ENCODE measurements at regions not wholly inside any gene's neighbourhood (a gene's known extent, or its start where the extent isn't known, plus 50 kb on each side); places are given as distances from the start of the nearest gene placed in this dataset.
"Not testable (repeated sequence)": the region's sequence is repeated elsewhere in the genome, so short reads cannot be mapped to it uniquely, and the experiment has no call there.

DNA sequence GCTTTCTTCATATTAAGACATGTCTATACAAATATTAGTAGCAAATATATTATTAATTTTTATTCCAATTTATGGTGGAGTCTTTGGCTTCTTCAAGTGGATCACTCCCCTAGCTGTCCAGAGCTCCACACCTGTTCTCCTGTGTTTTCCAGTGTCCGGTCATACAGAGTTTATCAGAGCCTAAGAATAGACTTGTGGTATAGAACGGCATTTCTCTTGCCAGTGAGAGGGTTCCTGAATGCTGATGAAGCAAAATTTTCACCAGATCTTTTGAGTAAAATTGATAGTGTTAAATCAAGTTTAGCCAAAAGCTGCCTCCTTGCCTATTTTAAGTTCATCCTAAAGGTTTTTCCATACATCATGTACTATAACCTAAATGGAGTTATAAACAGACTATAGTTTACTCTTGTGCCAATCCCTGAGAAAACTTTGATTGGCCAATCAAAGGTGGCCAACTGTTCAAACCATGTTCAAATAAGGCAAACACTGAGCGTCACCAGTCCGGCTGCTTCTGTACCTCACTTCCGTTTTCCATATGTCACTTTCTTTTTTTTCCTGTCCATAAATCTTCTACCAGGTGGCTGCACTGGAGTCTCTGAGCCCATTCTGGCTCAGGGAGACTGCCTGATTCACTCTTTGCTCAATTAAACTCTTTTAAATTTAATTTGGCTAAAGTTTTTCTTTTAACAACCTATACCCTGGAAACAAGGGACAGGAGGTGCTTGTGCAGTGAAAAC lies 422.7 kb upstream of the FRG2C start:
- H3K9me3 Mint-ChIP-seq; H3K27me3 Mint-ChIP-seq; intact Hi-C loops (cut with micrococcal nuclease); H3K36me3 Mint-ChIP-seq (ENCODE audit: low read depth): not testable (repeated sequence)
- peak overlapping the region; percentile 37 for H3K27ac Mint-ChIP-seq
- H3K4me1 Mint-ChIP-seq (ENCODE audit: low read depth): peaks cover 11% of the 10 kb centered on the region
- H3K4me3 Mint-ChIP-seq: peak overlapping the region; percentile 40

DNA sequence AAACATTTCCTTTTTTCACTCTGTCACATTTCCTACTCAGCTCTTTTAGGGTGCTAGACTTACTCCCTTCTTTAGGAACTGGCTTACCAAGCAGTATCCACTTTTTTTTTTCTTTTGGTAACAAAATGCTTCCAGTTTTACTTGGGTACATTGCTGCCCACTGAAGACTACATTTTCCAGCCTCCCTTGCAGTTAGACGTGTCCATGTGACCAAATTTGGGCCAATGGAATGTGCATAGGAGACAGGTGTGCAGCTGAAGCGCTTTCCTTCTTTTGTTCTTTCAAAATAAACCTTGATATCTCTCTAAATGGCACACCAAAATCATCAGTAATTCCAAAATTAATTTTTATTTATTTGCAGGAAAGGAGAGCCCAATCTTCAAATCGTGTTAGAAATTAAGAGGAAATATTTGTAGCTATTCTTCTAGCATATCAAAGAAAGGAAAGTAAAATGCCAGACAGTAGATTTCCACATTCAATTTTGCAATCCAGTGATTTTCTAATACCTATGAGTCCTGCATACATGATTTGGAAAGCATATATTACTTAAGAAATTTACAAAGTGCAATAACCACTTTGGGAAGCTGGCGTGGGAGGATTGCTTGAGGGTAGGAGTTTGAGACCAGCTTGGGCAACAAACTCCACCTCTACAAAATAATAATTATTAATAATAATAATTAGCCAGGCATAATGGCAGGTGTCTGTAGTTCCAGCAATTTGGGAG lies 422.0 kb upstream of the FRG2C start:
- Mint-ChIP-seq H3K4me1 (ENCODE audit: low read depth) (peaks cover 11% of the 10 kb centered on the region), H3K27me3 (no peaks in the 10 kb centered on the region), H3K9me3 (no peaks in the 10 kb centered on the region), H3K36me3 (ENCODE audit: low read depth) (no peaks in the 10 kb centered on the region), H3K27ac (peak overlapping the region; percentile 37), H3K4me3 (peak overlapping the region; percentile 42)
- intact Hi-C loops (cut with micrococcal nuclease): no loop called here

DNA sequence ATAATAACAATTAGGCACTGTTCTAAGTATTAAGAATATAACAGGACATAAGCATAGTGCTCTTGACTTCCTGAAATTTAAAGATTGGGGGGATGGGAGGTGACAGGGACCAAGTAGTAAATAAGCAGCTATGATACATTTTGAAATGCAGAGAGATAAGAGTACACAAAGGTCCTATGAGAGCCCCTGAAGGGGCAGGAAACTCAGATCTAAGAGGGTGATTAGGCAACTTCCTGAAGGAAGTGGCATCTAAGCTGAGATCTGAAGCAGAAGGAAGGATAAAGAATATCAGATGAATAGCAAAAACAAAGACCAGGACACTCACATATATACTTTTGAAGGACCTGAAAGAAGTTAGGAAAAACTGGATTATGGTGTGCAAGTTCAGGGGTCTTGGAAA lies 415.2 kb upstream of the FRG2C start:
- intact Hi-C loops (cut with micrococcal nuclease): no loop called here

DNA sequence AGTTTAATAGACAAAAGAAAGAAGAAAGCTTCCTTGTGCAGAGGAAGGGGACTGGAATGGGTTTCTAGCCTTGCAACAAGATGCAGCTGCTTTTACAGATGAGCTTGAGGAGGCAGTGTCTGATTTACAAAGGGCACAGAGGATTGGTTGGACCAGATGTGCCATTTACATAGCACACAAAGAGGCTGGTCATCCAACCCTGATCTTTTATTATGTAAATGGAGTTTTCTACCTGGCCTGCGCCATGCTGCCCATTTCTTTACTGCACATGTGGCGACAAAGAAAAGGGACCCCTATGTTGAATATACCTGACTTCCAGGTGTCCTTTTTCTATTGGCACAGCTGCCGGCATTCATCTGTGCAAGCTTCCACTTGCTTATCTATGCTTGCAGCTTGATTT lies 409.4 kb upstream of the FRG2C start:
- H3K9me3 Mint-ChIP-seq: no peaks in the 10 kb centered on the region
- no peaks in the 10 kb centered on the region for H3K36me3 Mint-ChIP-seq (ENCODE audit: low read depth)
- no peaks in the 10 kb centered on the region for H3K4me1 Mint-ChIP-seq (ENCODE audit: low read depth)
- H3K27me3 Mint-ChIP-seq: peaks cover 1% of the 10 kb centered on the region
- intact Hi-C loops (cut with micrococcal nuclease): no loop called here
- no peak overlapping the region for H3K27ac Mint-ChIP-seq
- H3K4me3 Mint-ChIP-seq: no peak overlapping the region

More for the DNA sequence above, 415.2 kb upstream of the FRG2C start:
- H3K36me3 Mint-ChIP-seq (ENCODE audit: low read depth): no peaks in the 10 kb centered on the region
- H3K9me3 Mint-ChIP-seq: no peaks in the 10 kb centered on the region
- H3K27ac Mint-ChIP-seq: no peak overlapping the region
- H3K4me1 Mint-ChIP-seq (ENCODE audit: low read depth): peaks cover 7% of the 10 kb centered on the region
- H3K27me3 Mint-ChIP-seq: no peaks in the 10 kb centered on the region
- H3K4me3 Mint-ChIP-seq: no peak overlapping the region

DNA sequence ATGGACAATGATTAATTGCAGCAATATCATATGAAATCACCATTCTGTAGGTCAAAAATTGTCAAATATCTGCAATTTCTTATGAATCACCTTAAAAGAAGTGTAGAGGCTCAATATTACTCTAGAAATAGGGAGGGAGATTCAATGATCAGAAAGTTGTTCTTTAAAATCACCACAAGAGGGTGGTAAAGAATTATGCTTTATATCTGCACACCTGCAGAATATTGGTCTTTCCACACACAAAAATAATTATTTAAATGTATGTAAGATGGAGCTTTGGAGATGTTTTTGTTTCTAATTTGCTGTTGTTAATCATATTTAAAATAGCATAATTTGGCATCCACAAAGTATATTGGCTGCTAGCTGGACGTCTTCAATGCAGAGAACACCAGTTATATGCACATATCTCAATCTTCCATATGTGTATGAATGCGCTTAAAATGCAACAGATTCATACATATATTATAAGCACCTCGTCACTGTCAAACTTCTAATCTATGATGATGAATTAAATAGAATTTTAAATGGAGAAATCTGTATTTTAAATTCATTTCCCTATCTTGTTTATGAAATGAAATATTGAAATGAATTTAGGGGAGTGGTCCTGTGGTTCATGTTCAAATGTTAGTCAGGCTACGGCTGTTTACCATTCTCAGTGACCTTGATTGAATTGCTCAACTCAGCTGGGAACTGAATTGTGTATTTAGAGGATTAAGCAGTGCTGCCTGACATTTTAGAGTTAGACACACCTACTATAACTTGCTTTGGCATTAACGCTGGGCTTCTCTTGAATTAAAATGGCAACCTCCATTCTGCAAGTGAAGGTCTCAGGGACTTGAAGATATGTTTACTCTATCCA lies 405.1 kb upstream of the FRG2C start:
- H3K36me3 Mint-ChIP-seq (ENCODE audit: low read depth); H3K4me1 Mint-ChIP-seq (ENCODE audit: low read depth); H3K27me3 Mint-ChIP-seq; H3K4me3 Mint-ChIP-seq; H3K9me3 Mint-ChIP-seq; H3K27ac Mint-ChIP-seq; intact Hi-C loops (cut with micrococcal nuclease): not testable (repeated sequence)

DNA sequence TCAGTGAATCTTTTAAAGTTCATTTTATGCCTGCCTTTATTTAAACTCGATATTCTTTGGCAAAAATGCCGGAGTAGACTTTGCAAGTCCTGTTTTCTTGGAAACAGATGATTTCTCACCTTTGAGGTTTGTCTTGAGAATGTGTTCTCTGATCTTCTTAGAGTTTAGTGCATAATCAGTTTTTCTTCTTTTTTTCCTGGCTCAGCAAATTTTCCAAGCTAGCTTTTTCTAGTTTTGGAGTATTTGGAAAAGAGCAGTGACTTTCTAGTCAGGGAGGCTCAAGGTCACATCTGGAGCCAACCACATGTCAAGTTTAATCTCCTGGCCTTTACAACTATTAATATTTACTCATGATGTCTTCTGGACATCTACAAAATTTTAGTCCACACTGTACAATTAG lies 403.2 kb upstream of the FRG2C start:
- H3K4me3 Mint-ChIP-seq; H3K36me3 Mint-ChIP-seq (ENCODE audit: low read depth); H3K9me3 Mint-ChIP-seq; H3K27me3 Mint-ChIP-seq; H3K4me1 Mint-ChIP-seq (ENCODE audit: low read depth); intact Hi-C loops (cut with micrococcal nuclease); H3K27ac Mint-ChIP-seq: not testable (repeated sequence)

DNA sequence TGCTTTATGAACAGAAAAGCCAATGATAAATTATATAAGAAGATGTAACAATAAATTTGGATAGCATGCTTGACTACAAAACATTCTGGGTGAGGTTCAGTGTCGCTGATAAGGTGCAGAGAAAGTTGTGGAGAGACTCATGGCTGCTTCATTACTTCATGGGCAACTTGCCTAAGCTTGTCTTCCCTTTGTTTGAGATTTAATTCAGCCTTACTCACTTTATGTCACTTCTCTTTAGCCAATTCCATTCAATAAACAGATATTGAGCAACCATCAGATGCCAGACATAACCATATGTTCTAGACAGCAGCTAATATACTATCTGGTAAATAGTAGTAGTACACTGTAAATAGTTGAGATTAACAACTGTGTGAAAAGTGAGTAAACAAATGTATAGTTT lies 401.5 kb upstream of the FRG2C start:
- Mint-ChIP-seq H3K4me3 (no peak overlapping the region), H3K27me3 (no peaks in the 10 kb centered on the region), H3K4me1 (ENCODE audit: low read depth) (no peaks in the 10 kb centered on the region), H3K9me3 (no peaks in the 10 kb centered on the region), H3K36me3 (ENCODE audit: low read depth) (no peaks in the 10 kb centered on the region), H3K27ac (no peak overlapping the region)
- intact Hi-C loops (cut with micrococcal nuclease): no loop called here

DNA sequence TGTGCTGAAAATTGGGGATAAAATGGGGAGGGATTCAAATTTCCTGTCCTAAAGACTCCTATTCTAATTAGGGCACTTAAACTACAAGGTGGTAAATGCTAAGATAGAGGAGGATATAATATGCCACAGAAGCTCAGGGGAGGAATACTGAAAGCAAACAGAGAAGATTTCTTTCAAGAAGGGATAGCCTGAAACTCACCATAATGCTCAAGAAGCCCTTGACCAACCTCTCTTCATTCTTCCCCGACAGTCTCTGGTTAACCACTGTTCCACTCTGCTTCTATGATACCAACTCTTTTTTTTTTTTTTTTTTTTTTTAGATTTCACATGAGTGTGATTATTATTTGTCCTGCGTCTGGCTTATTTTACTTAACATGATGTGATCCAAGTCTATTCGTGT lies 398.2 kb upstream of the FRG2C start:
- intact Hi-C loops (cut with micrococcal nuclease): no loop called here
- H3K36me3 Mint-ChIP-seq (ENCODE audit: low read depth): no peaks in the 10 kb centered on the region
- no peaks in the 10 kb centered on the region for H3K9me3 Mint-ChIP-seq
- no peaks in the 10 kb centered on the region for H3K27me3 Mint-ChIP-seq
- H3K4me3 Mint-ChIP-seq: no peak overlapping the region
- H3K27ac Mint-ChIP-seq: no peak overlapping the region
- H3K4me1 Mint-ChIP-seq (ENCODE audit: low read depth): no peaks in the 10 kb centered on the region

DNA sequence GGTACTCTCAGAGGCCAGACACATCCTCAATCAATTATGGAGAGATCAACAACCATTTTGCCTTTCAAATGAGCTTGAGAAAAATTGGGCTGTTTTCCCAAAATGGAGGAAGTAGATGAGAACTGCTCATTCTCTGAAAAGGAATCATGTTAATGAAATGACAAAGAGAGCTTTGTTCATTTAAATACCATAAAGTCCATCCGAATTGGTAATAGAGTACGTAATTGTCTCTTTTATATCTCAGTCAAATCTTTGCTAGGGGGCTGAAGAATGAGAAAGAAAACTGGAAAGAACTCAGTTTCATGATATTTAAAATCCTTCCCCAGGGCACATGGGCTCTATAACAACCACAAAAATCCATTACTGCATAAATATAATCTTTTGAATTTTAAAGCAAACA lies 395.6 kb upstream of the FRG2C start:
- H3K4me3 Mint-ChIP-seq; H3K4me1 Mint-ChIP-seq (ENCODE audit: low read depth); H3K27me3 Mint-ChIP-seq; H3K36me3 Mint-ChIP-seq (ENCODE audit: low read depth); intact Hi-C loops (cut with micrococcal nuclease); H3K9me3 Mint-ChIP-seq; H3K27ac Mint-ChIP-seq: not testable (repeated sequence)

DNA sequence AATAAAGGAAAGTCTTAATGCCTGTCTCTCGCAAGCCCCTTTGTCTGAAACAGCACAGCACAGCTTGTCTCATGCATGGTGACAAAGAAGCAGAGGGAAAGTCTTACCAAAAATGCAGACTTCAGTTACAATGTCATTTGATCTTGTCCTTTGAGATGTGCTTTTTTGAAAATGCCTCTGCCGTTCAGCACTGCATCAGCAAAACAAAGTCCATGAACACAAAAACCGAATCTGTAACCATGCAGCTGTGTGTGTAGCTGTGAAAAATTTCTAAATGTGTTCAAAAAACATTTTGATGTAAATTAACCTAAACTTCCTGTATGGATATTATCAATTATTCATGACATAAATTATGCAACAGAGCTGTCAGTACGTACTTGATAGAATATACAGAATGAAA lies 391.9 kb upstream of the FRG2C start:
- H3K27me3 Mint-ChIP-seq; H3K27ac Mint-ChIP-seq; H3K36me3 Mint-ChIP-seq (ENCODE audit: low read depth); H3K4me3 Mint-ChIP-seq; H3K4me1 Mint-ChIP-seq (ENCODE audit: low read depth); intact Hi-C loops (cut with micrococcal nuclease); H3K9me3 Mint-ChIP-seq: not testable (repeated sequence)

DNA sequence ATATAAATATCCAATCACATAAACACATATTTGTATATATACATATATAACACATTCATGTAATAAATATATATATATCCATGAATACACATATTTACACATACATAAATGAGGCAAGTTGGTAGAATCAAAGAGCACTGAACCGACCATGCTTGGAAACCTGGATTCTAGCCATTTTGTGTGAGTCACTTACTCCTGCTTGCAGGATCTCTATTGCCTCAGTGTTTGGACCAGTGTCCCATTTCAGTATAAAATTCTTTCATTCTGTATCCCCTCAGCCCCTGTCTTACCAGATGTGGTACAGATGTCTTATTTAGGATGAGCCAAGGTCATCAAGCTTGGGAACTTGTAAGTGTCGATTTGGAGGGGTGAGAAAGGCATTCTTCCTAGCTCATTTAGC lies 391.4 kb upstream of the FRG2C start:
- Mint-ChIP-seq H3K4me3 (no peak overlapping the region), H3K4me1 (ENCODE audit: low read depth) (no peaks in the 10 kb centered on the region), H3K36me3 (ENCODE audit: low read depth) (no peaks in the 10 kb centered on the region), H3K27me3 (no peaks in the 10 kb centered on the region), H3K27ac (no peak overlapping the region), H3K9me3 (peaks cover 7% of the 10 kb centered on the region)
- intact Hi-C loops (cut with micrococcal nuclease): no loop called here

DNA sequence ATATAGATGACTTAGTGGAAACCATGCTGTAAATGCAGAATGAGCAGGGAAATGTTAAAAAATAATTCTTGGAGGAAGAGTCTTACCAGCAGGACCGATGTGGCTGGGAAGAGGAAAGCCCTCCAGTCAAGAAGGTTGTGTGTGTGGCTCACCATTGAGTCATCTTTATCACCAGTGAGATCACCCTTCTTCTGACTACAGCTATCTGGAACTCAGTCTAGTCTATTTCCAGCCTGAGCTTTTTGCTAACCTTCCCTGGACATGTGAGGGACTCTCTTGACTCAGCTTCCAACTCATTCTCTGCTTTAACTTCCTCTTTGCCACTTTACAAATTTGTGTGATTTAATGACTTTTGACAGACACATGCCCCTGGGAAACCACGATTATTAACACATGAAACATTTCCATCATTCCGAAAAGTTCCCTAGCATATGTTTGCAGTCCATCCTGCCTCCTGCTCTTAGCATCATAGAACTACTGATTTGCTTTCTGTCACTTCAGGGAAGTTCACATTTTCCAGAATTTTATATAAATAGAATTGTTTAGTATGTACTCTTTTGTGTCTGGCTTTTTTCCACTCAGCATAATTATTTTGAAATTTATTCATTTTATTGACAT lies 378.5 kb upstream of the FRG2C start:
- H3K9me3 Mint-ChIP-seq; intact Hi-C loops (cut with micrococcal nuclease); H3K27me3 Mint-ChIP-seq; H3K4me3 Mint-ChIP-seq; H3K36me3 Mint-ChIP-seq (ENCODE audit: low read depth); H3K4me1 Mint-ChIP-seq (ENCODE audit: low read depth); H3K27ac Mint-ChIP-seq: not testable (repeated sequence)

DNA sequence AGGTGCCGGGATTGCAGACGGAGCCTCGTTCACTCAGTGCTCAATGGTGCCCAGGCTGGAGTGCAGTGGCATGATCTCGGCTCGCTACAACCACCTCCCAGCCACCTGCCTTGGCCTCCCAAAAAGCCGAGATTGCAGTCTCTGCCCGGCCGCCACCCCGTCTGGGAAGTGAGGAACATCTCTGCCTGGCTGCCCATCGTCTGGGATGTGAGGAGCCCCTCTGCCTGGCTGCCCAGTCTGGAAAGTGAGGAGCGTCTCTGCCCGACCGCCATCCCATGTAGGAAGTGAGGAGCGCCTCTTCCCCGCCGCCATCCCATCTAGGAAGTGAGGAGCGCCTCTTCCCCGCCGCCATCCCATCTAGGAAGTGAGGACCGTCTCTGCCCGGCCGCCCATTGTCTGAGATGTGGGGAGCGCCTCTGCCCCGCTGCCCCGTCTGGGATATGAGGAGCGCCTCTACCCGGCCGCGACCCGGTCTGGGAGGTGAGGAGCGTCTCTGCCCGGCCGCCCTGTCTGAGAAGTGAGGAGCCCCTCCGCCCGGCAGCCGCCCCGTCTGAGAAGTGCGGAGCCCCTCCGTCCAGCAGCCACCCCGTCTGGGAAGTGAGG lies 375.1 kb upstream of the FRG2C start:
- H3K9me3 Mint-ChIP-seq; H3K4me3 Mint-ChIP-seq; intact Hi-C loops (cut with micrococcal nuclease); H3K4me1 Mint-ChIP-seq (ENCODE audit: low read depth); H3K27ac Mint-ChIP-seq; H3K27me3 Mint-ChIP-seq; H3K36me3 Mint-ChIP-seq (ENCODE audit: low read depth): not testable (repeated sequence)

DNA sequence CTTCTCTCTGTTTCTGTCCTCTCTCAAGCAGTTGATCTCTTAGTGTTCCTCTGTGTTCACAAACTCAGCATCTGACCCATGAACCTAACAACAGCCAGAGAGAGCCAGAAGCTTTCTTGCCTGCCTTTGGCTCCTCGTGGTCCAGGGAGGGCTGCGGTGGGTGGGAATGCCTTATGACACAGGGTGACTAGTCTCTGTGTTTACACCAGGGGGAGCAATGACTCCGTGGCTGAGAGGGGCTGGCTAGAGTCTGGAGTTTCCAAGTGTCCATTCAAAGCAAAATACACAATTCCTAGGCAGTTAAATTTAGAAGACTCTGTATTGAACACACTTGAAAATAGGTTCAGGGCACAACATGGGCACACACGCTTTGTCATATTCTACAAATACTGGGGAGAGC lies 370.0 kb upstream of the FRG2C start:
- Mint-ChIP-seq H3K4me3 (no peak overlapping the region), H3K27me3 (peaks cover 1% of the 10 kb centered on the region), H3K4me1 (ENCODE audit: low read depth) (no peaks in the 10 kb centered on the region), H3K9me3 (no peaks in the 10 kb centered on the region), H3K27ac (no peak overlapping the region), H3K36me3 (ENCODE audit: low read depth) (no peaks in the 10 kb centered on the region)
- intact Hi-C loops (cut with micrococcal nuclease): loop anchor here (10.0 kb wide), 1 partner anchor 131 kb away; no protein-coding TSS in a partner anchor

All from dendritic cell treated with granulocyte-macrophage colony-stimulating factor and Interleukin-4, amounts not matched to agents 40 ng/mL and 50 ng/mL, for 4 days (primary cell).